Esophagus (tissue), 2 donors: ENCODE measurements at regions not wholly inside any gene's neighbourhood (a gene's known extent, or its start where the extent isn't known, plus 50 kb on each side); places are given as distances from the start of the nearest gene placed in this dataset.

Source experiments
- H3K27ac ChIP-seq, 2 donors: one replicate each; pipeline ENCODE4 v1.5.1; 2013; ENCODE audit warnings: low read depth in 2 of 2, mild to moderate bottlenecking in 2 of 2, inconsistent platforms in 1 of 2, low read length in 1 of 2, moderate library complexity in 1 of 2
- H3K27me3 ChIP-seq, 2 donors: one replicate each; pipeline ENCODE4 v1.6.1; 2013; ENCODE audit warnings: low read length in 2 of 2, control low read depth in 1 of 2, mild to moderate bottlenecking in 1 of 2; ENCODE audit not compliant: insufficient read depth in 2 of 2, control insufficient read depth in 1 of 2
- H3K36me3 ChIP-seq, 2 donors: one replicate each; pipeline ENCODE4 v1.6.1; 2013; ENCODE audit warnings: low read length in 1 of 2; ENCODE audit not compliant: control insufficient read depth in 2 of 2, insufficient read depth in 2 of 2
- H3K4me1 ChIP-seq, 2 donors: one replicate each; pipeline ENCODE4 v1.6.1; 2013; ENCODE audit warnings: low read length in 1 of 2; ENCODE audit not compliant: control insufficient read depth in 2 of 2, insufficient read depth in 2 of 2
- H3K4me3 ChIP-seq, 2 donors: one replicate each; pipeline ENCODE4 v1.5.1; 2013; ENCODE audit warnings: low read length in 2 of 2, mild to moderate bottlenecking in 2 of 2, low read depth in 1 of 2, moderate library complexity in 1 of 2
- H3K9me3 ChIP-seq, 2 donors: one replicate each; pipeline ENCODE4 v1.6.1; 2013; ENCODE audit warnings: mild to moderate bottlenecking in 2 of 2, low read depth in 1 of 2, low read length in 1 of 2, moderate library complexity in 1 of 2; ENCODE audit not compliant: control insufficient read depth in 2 of 2, insufficient read depth in 1 of 2
- WGBS, 2 donors: extraction: QIAGEN DNeasy Blood & Tissue Kit; methylation state at CpG; one replicate each; pipeline ENCODE4 v1.1.7; 2013; 5-methylcytosine and 5-hydroxymethylcytosine counted together
- donor health status: healthy with polysubstance abuse.
- donor health status: Bipolar disorder and iron deficiency.

DNA sequence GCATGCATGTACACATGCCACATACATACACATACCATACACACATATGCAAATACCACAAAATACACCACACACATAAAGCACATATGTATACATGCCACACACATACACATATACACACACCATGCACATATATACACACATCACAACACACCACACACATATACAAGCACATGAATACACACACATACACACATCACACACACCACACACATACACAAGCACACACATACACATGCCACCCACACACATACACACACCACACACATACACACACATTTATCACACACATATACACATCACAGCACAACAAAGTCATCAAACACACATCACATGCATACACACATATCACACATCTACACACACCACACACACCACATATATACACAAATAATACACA lies 1108.5 kb downstream of the GALC start:
- Histone ChIP-seq H3K27me3 (no peaks in the 10 kb centered on the region), H3K27ac (no peak overlapping the region), H3K9me3 (no peaks in the 10 kb centered on the region), H3K4me1 (no peaks in the 10 kb centered on the region), H3K4me3 (no peak overlapping the region), H3K36me3 (no peaks in the 10 kb centered on the region)

DNA sequence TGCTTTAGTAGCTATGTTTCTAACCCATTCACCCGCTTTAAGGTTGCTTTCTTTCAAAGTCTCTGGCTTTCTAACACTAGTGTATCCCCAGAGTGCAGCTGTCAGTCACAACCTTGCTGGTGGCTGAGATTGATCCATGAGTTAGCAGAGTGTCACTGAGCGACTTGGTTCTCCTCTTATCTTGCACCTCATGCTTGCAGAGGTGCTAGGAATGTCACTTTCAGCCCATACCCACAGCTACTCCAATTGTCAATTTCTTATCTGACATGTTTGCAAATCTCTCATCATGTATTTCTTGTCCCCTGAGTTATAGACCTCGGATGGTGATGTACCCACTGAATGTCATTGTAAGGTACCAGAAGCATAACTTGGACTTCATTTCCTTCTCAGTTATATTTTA lies 1110.2 kb downstream of the GALC start:
- no peaks in the 10 kb centered on the region for H3K4me1 ChIP-seq
- 45 to 51% methylated on average over 3 of the region's 3 CpGs for WGBS, 2 donors
- no peaks in the 10 kb centered on the region for H3K36me3 ChIP-seq
- no peaks in the 10 kb centered on the region for H3K9me3 ChIP-seq
- H3K4me3 ChIP-seq: no peak overlapping the region
- H3K27me3 ChIP-seq: no peaks in the 10 kb centered on the region
- no peak overlapping the region for H3K27ac ChIP-seq

DNA sequence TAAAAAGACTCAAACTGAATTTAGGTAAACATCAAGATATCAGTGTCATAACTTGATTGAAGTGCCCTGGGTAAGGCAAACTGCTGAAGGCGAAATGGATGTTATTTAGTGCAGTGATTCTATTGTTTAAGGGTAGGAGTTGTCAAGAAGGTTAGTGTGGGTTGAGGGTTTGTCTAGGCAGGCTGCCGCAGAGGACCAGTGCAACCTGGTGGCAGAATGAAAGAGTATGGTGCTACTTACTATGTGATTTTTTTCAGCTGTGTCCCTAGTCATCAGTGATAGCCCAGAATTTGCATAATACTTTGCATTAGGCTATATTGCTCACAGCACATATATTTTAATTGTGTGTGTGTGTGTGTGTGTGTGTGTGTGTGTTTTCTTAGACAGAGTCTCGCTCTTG lies 1127.0 kb downstream of the GALC start:
- Histone ChIP-seq H3K4me3 (no peak overlapping the region), H3K36me3 (no peaks in the 10 kb centered on the region), H3K4me1 (no peaks in the 10 kb centered on the region), H3K27me3 (no peaks in the 10 kb centered on the region), H3K9me3 (no peaks in the 10 kb centered on the region), H3K27ac (no peak overlapping the region)
- 88 to 96% methylated on average over 3 of the region's 3 CpGs for WGBS, 2 donors

DNA sequence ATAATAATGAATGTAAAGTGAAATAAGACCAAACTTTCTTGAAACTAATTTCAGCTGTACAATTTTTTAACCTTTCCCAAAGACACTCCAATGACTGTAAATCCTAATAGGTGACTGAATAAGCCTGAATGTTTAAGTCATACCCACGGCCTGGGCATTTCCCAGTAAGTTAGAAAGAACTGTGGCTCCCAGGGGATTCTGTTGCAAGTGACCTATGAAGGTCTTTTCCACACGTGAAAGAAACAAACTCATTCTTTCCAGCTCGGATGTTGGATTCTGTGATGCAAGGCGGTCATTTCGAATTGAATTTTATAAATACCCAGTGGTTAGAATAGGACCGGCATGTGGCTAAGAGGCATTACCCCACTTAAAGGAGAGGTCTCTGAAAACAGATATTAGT lies 1134.4 kb downstream of the GALC start:
- H3K4me1 ChIP-seq: no peaks in the 10 kb centered on the region
- no peak overlapping the region for H3K4me3 ChIP-seq
- 64 to 72% methylated on average over 6 of the region's 6 CpGs for WGBS, 2 donors
- H3K27me3 ChIP-seq: no peaks in the 10 kb centered on the region
- no peaks in the 10 kb centered on the region for H3K9me3 ChIP-seq
- H3K36me3 ChIP-seq: no peaks in the 10 kb centered on the region
- H3K27ac ChIP-seq: no peak overlapping the region

DNA sequence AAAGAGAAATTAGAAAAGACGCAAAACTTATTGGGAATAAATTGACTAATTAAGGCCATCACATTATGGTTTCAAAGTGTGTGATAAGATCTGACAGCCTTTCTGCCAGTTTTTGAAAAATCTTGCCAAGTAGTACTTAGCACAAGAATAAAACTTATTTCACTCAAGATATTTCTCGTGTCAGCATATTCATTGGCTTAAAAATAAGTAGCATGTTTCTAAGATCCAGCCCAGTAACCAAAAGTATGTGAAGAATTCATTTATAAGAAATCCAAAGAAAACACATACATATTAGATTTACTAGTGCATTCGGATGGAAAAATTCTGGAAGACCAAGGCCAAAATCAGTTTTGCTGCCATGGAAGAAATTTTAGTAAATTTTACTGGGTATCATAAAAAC lies 1135.0 kb downstream of the GALC start:
- Histone ChIP-seq H3K36me3 (no peaks in the 10 kb centered on the region), H3K27me3 (no peaks in the 10 kb centered on the region), H3K4me3 (no peak overlapping the region), H3K4me1 (no peaks in the 10 kb centered on the region), H3K27ac (no peak overlapping the region), H3K9me3 (no peaks in the 10 kb centered on the region)
- WGBS, 2 donors: 61 to 68% methylated on average over 3 of the region's 3 CpGs

DNA sequence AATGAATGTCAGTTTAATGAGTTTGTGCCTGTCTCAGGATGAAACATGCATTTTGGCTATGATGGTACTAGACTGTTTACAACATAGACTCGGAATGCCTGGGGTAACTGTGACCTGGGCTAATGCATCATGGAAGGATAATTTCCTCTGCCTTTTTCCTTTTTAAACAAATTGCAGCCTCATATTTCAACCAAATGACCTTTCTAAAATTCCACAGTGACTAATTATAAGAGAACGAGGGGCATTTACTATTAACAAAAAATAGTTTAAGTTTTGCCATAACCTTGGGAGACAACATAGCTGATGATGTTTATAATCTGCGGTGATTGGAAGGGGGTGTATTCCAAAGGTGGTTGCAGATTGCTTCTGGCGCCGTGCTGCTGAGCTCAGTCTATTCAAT lies 1140.5 kb downstream of the GALC start:
- Histone ChIP-seq H3K9me3 (no peaks in the 10 kb centered on the region), H3K4me3 (no peak overlapping the region), H3K4me1 (no peaks in the 10 kb centered on the region), H3K36me3 (no peaks in the 10 kb centered on the region), H3K27ac (no peak overlapping the region), H3K27me3 (no peaks in the 10 kb centered on the region)
- WGBS, 2 donors: 59 to 66% methylated on average over 5 of the region's 5 CpGs

DNA sequence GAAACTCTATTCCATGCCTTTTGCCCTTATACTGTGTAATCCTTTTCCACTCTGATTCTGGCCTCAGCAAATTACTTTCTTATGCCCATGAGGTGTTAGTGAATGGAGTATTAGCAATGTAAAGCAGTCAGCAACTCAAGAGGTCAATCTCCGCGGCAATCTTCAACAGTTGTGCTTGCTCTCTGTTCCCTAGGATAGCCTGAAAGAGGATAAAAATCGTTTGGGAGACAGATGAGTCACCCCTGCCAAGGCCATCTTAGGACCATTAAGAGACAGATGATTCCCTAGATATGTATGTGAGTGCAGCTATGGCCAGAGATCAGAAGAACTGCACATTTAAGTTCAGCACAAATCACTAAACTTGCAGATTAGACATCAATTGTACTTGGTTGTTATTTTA lies 1145.8 kb downstream of the GALC start:
- Histone ChIP-seq H3K4me3 (no peak overlapping the region), H3K27me3 (no peaks in the 10 kb centered on the region), H3K36me3 (no peaks in the 10 kb centered on the region), H3K4me1 (no peaks in the 10 kb centered on the region), H3K27ac (no peak overlapping the region), H3K9me3 (no peaks in the 10 kb centered on the region)
- 58 to 62% methylated on average over 3 of the region's 3 CpGs for WGBS, 2 donors

DNA sequence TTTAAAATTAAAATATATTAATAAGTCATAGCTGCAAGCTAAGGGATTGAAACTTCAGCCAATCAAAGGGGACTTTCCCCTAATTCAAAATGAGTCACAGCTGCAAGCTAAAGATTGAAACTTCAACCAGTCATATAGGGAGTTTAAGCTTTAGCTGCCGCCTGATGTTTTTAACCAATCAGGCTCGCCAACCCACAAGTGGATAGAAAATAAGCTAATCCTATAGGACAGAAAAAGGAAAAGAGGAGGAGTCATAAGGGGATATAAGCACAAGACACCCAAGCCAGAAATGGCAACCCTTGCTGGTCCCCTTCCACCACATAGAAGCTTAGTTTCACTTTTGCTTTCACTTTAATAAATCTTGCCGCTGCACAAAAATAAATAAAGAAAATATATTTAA lies 1154.6 kb downstream of the GALC start:
- H3K4me3 ChIP-seq: no peak overlapping the region
- H3K9me3 ChIP-seq: no peaks in the 10 kb centered on the region
- H3K36me3 ChIP-seq: no peaks in the 10 kb centered on the region
- 87 to 89% methylated on average over 3 of the region's 3 CpGs for WGBS, 2 donors
- H3K27me3 ChIP-seq: no peaks in the 10 kb centered on the region
- no peaks in the 10 kb centered on the region for H3K4me1 ChIP-seq
- no peak overlapping the region for H3K27ac ChIP-seq

DNA sequence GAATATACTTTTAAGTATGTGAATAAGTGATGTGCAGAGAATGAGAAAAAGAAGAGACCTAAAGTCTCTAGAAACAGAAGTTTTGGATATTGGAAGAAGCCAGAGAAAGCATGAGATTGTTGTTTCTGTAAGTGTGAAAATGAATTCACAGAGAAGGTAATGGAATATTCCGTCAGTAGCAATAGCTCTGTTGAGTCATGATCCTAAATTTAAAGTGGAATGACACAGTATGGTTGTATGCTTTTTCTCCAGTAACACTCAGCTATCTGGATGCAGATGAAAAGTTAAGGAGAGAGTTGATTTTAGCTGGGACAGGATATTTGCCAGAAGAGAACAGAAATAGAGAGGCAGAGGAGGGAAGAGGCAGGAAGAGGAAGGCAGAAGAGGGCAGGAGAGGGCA lies 1166.3 kb downstream of the GALC start:
- H3K4me3 ChIP-seq: no peak overlapping the region
- H3K36me3 ChIP-seq: no peaks in the 10 kb centered on the region
- no peaks in the 10 kb centered on the region for H3K4me1 ChIP-seq
- H3K9me3 ChIP-seq: peaks cover under 1 to 2% of the 10 kb centered on the region in 2 donors
- no peak overlapping the region for H3K27ac ChIP-seq
- no peaks in the 10 kb centered on the region for H3K27me3 ChIP-seq
- WGBS, 2 donors: 31 to 68% methylated on average over 1 of the region's 1 CpG

DNA sequence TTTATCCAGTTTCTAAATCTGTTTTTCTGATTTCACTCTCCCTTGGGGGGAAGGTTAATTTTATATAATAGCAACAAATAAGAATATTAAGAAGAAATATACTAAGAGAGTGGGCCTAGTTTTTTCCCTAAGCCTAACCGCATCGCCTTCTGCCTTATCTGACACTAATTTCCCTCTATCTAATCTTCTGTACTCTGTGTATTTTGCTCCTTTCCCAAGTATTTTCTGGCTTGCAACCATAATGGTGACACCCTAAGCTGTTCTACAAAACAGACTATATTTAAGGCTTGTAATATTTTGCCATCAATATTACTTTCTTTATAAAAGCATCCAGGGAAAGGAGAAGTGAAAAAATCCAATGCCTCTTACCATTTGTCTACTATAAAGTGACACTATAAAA lies 1168.8 kb downstream of the GALC start:
- Histone ChIP-seq H3K4me3 (no peak overlapping the region), H3K36me3 (no peaks in the 10 kb centered on the region), H3K27ac (no peak overlapping the region), H3K4me1 (no peaks in the 10 kb centered on the region), H3K9me3 (no peaks in the 10 kb centered on the region), H3K27me3 (no peaks in the 10 kb centered on the region)
- WGBS, 2 donors: 62 to 87% methylated on average over 2 of the region's 2 CpGs
